GM19023 (cell line): ENCODE measurements at regions not wholly inside any gene's neighbourhood (a gene's known extent, or its start where the extent isn't known, plus 50 kb on each side); places are given as distances from the start of the nearest gene placed in this dataset.

Experiments
- ATAC-seq: cut with Tn5 transposase; IDR thresholded peaks from one replicate; pipeline ENCODE4 v1.9.1; 2021; ENCODE audit warnings: mild to moderate bottlenecking, moderate library complexity; ENCODE audit not compliant: unreplicated experiment

- ATAC-seq = no peak
Measured at GRCh38 chr2:43171789-43172188, 54.6 kb downstream of the ZFP36L2 start.

DNA sequence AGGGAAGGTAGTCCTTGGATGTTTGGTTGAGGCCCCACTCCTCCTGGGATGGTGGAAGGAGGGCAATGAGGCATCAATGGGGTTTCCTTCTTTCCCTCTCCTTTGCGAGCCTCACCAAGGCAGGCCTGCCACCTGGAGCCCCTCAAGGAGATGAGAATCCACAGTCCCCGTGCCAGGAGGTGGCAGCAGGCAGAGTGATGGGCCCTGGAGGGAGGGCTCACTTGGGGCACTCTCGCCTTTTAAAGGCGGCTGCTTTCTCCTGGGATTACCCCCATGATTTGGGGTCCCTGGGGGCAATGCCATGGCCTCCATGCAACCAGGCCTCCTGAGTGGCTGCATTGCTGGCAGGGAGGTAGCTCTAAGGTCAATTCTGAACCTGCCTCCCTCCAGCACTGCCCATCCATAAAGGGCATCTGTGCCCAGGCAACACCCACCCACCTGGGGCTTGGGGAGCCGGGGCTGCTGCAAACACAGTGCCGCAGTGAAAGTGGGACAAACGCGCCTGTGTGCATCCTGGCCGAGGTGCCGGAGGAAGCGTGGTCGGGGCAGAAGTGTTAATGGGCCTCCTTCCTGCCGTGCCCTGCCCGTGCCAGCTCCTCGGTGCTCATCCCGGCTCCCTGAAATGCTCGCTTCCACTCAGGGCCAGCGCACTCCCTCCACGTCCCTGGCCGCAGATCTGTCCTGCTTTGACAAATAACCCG lies 55.9 kb downstream of the ZFP36L2 start:
- ATAC-seq = no peak

GRCh38 chr2:43169987-43170386 lies 56.4 kb downstream of the ZFP36L2 start:
- no peak for ATAC-seq

DNA sequence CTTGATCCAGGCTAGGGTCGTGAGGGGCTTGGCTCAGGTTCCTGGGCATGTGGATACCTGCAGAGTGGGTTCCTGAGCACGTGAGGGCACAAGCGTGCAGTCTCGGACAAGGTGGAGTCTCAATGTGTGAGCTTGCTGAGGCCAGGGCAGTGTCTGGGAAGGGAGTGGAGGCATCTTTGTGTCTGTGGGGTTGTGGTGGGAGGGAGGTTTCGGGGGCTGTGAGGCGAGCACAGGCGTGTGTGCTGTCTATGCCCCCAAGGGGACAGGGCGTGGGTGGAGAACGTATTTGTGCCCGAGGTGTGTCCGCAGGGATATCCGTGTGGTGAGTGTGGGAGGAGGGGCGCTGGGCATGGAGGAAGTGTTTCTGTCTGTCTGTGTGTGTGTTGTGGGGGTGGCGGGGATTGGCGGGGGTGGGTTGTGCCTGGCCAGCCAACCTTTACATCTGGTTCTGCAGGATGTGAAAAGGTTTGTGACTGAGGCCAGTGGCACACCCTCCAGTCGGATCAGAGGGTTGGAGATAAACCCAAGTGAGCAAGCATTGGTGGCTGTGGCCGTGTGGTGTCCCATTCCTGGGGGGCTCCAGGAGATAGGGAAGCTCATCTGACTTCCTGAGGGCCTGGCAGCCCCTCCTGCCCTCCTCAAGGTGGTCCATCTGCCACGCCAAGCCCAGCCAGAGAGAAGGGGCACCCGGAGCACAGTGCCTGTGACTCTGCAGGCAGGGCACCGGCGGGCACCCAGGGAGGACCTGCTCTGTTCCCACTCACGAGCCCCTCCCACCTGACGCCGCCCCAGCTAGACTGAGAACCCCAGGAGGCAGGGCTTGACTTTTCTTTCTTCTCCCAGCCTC lies 57.1 kb downstream of the ZFP36L2 start:
- ATAC-seq = peak; percentile 34

- ATAC-seq = no peak
Measured at GRCh38 chr2:43168016-43168369, 58.4 kb downstream of the ZFP36L2 start.

GRCh38 chr2:43165378-43166069 lies 60.9 kb downstream of the ZFP36L2 start:
- ATAC-seq = no peak

GRCh38 chr2:43164686-43165085 lies 61.7 kb downstream of the ZFP36L2 start:
- no peak for ATAC-seq

DNA sequence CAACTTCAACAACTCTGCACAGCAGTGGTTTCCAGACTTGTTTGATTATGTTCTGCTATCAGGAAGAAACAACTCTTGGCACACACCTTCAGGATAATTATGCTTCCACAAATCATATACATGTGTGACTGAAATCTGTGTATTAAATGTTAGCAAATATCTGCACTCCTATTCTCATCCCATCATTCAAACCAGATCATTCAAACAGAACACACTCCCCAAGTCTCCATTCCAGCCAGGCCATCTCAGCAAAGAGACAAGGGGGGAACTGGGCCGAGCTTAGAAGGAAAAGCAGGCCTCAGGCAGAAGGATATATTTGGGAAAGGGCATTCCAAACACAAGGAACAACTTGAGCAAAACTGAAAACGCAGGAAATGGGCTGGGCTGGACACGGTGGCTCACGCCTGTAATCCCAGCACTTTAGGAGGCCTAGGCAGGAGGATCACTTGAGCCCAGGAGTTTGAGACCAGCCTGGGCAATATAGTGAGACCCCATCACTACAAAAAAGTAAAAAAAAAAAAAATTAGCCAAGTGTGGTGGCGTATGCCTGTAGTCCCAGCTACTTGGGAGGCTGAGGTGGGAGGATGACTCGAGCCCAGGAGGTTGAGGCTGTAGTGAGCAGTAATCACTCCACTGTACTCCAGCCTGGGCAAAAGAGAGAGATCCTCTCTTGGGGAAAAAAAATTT lies 62.7 kb downstream of the ZFP36L2 start:
- no peak for ATAC-seq

DNA sequence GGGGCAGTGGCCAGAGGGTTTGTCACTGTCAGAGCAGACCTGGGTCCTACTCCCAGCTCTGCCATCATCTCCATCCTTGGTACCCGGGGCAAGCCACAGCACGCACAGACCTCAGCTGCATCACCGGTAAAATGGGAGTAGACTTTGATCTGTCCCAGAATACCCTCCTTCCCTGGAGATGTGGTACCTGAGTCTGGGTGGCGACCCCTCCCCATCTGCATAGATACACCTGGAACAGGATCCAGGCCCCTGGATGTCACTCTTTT lies 64.0 kb downstream of the ZFP36L2 start:
- no peak for ATAC-seq

DNA sequence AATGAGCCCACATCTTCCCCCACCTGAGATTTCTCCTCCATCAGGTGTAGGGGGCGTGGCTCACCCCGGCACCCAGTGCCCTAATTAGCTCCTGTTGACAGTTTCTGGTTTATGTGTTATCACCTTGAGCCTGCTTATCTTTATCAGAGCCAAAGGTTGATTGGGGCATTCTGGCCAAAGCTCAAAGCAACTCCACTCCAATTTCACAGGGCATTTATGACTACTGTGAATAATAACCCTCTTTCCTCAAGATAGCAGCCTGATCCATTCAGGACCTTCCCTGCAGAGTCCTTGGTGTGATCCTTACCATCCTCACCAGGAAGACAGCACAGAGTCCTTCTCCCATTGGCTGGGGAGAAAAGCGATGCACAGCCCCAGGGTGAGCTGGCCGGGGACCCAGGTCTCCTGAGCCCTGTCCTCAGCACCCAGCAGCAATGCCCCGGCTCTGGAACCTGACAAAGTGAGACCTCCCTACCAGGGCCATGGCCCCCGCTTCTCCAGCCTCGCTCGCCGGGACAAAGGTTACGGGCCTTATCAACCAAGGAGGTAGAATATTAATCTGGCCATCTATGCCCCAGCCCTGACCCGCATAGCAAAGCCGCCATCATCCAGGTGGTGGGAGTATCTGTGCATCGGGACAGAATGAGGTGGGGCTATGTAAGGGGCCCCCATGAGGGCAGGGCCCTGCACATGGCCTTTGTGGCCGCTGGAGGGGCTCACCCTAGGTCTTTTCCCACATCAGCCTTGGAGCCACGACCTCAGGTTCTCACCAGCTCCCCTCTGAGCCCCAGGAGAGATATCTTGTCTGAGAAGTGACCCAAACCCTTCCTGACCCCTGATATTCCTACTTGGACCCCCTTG lies 64.5 kb downstream of the ZFP36L2 start:
- ATAC-seq = no peak

- ATAC-seq = no peak
Measured at GRCh38 chr2:43160778-43161177, 65.6 kb downstream of the ZFP36L2 start.

DNA sequence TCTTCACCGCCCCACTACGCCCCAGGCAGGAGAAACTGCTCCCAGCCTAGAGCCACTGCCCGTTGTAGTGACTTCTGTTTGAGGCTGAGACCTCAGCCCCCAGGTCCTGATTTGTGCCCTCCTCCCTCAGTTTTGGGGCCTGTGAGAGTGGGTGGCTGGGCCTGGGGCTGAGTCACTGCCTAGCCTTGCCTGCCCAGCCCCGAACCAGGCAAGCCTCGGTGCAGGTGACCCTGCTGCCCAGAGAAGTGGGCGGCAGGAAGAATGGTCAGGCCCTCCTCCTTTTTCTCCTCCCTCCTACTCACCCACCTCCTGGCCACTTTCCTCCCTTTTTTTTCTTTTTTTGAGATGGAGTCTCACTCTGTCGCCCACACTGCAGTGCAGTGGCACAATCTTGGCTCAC lies 66.6 kb downstream of the ZFP36L2 start:
- ATAC-seq = no peak

DNA sequence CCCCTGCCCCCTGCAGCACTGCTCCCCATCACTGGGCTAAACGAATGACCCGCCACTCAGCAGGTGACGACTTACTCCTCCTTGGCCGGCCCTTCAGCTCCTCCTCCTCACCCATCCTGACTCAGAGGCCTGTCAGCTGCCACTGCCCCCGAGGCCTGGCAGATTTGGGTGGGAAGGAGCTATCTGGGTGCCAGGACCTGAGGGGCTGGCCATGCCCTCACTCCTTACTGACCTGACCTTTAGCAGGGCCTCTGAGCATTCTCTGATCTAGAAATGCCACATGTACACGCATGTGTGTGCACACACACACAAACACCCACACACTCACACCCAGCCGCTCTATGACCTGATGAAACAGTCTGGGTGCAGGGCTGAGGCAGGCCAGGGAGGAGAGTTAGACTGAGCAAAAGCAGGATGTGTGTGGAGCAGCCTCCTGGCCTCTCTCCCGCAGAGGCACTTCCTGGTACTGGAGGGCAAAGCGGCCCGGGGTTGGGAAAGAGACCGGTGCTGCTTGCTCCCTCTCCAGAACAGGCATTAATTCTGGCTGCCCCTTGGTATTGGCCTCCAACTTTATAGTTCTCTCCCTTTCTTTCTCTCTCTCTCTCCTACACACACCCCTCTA lies 68.0 kb downstream of the ZFP36L2 start:
- ATAC-seq = peak; percentile 22

DNA sequence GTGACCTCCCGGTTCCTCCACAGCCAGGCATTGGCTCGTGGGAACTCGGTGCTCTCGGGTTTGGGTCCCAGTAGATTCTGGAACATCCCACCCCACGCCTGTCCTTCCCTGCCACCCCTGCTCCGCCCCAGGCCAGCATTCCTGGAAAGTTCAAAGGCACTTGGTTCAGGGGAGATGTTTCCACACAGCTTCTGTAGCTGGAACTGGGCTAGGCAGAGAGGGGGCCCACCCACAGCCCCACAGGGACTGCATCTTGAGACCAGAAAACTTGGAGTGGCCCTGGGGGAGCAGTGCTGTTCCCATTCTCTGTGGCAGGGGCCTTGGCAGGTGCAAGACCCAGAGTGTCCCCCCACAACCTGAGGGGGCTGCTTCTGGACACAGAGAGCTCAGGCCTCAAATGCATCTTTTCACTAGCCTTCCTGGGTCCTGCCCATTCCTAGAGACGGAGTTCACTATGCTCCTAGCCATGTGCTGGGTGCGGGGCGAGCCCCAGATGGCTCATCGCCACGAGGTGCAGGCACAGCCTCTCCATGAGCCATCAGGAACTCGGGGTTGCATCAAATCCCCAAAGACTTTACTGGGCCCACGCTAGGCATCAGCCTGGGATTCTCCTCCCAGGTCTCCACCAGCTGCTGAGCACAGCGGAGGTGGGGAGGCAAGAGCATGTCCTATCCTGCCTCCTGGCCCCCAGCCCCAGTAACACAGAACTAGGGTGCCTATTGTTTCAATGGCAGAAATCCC lies 68.7 kb downstream of the ZFP36L2 start:
- no peak for ATAC-seq

- no peak for ATAC-seq
Measured at GRCh38 chr2:43155851-43156411, 70.5 kb downstream of the ZFP36L2 start.

DNA sequence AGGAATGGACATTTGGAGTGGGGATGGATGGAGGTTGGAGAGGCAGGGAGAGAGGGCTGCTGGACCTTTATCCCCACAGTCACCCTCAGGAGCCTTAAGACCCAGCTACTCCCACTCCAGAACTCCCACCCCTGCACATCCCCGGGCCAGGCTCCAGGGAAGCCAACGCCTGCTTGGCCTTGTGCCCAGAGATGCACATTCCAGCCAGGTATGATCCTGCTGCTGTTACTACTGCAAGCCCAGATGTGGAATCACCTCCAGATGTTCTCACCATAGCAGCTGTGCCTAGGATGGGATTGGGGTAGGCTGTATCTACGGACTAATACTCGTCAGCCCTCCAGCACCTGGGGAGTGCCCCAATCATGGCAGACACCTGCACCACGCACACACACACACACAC lies 71.7 kb downstream of the ZFP36L2 start:
- ATAC-seq = no peak

- ATAC-seq = no peak
Measured at GRCh38 chr2:43152741-43153647, 73.4 kb downstream of the ZFP36L2 start.

DNA sequence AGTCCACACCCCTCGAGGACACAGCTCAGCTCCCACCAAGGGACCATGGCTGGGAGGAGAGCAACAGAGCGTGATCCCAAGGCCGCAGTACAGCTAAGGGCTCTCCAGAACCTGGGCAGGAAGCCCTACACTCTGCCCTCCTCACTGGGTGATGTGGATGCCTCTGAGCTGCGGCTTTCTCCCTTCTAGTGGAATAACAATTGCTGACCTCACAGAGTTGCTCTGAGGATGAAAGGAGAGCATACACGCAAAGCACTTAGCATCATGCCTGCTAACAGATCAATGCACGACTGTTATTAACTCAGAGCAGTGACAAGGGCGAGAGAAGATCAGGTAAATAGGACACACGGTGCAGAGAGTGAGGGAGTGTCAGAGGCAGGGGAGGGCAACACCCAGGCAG lies 74.2 kb downstream of the ZFP36L2 start:
- ATAC-seq = no peak
